ENCODE measurements at regions not wholly inside any gene's neighbourhood (a gene's known extent, or its start where the extent isn't known, plus 50 kb on each side); places are given as distances from the start of the nearest gene placed in this dataset.

GRCh38 chr10:83289948-83290347 lies 849.4 kb upstream of the GHITM start:
- no peaks in the 10 kb centered on the region for H3K9me2 ChIP-seq (ENCODE audit: insufficient read depth)
- H3K27ac ChIP-seq, result no peak overlapping the region
- no peaks in the 10 kb centered on the region for H3K4me1 ChIP-seq (replicated peaks; ENCODE audit: insufficient read depth)
- H3K36me3 ChIP-seq (ENCODE audit: low read depth), result no peaks in the 10 kb centered on the region
- no peak overlapping the region for H3K4me2 ChIP-seq
- no peak overlapping the region for H3K4me3 ChIP-seq
- ChIA-PET CTCF (no interaction called here), POLR2A (ENCODE audit: unreplicated experiment) (no interaction called here)
- no peaks in the 10 kb centered on the region for H4K20me1 ChIP-seq (ENCODE audit: insufficient read depth)
- DNase-seq, result no peak
- no TSS peak for BruUV-seq (replicated peaks)
- no peak for TF ChIP-seq EZH2 (IDR thresholded peaks at IDR 0.05; ENCODE audit: low read depth)
- no peak for TF ChIP-seq CTCF (conservative IDR thresholded peaks at IDR 0.05)
- no peaks in the 10 kb centered on the region for H3K27me3 ChIP-seq (ENCODE audit: insufficient read depth, low read depth)
- intact Hi-C loops (cut with micrococcal nuclease; ENCODE audit: unreplicated experiment), result no loop called here
- no peaks in the 10 kb centered on the region for H3K79me2 ChIP-seq (ENCODE audit: low read depth)
- H3F3A ChIP-seq (ENCODE audit: insufficient read depth, low read depth), result no peaks in the 10 kb centered on the region
- no peaks in the 10 kb centered on the region for H3K9me3 ChIP-seq (ENCODE audit: insufficient read depth, low read depth)
- no peak overlapping the region for H2AFZ ChIP-seq

GRCh38 chr10:83301732-83302131 lies 837.6 kb upstream of the GHITM start:
- no peaks in the 10 kb centered on the region for H3K79me2 ChIP-seq (ENCODE audit: low read depth)
- no peaks in the 10 kb centered on the region for H3K4me1 ChIP-seq (replicated peaks; ENCODE audit: insufficient read depth)
- TF ChIP-seq CTCF (conservative IDR thresholded peaks at IDR 0.05), result no peak
- TF ChIP-seq EZH2 (IDR thresholded peaks at IDR 0.05; ENCODE audit: low read depth), result no peak
- DNase-seq, result no peak
- ChIA-PET POLR2A (ENCODE audit: unreplicated experiment) (no interaction called here), CTCF (no interaction called here)
- H3K9me3 ChIP-seq (ENCODE audit: insufficient read depth, low read depth), result no peaks in the 10 kb centered on the region
- H4K20me1 ChIP-seq (ENCODE audit: insufficient read depth), result no peaks in the 10 kb centered on the region
- no peaks in the 10 kb centered on the region for H3K27me3 ChIP-seq (ENCODE audit: insufficient read depth, low read depth)
- H2AFZ ChIP-seq, result no peak overlapping the region
- no TSS peak for BruUV-seq (replicated peaks)
- no peak overlapping the region for H3K4me3 ChIP-seq
- intact Hi-C loops (cut with micrococcal nuclease; ENCODE audit: unreplicated experiment), result no loop called here
- no peak overlapping the region for H3K4me2 ChIP-seq
- no peaks in the 10 kb centered on the region for H3F3A ChIP-seq (ENCODE audit: insufficient read depth, low read depth)
- H3K27ac ChIP-seq, result no peak overlapping the region
- H3K9me2 ChIP-seq (ENCODE audit: insufficient read depth), result no peaks in the 10 kb centered on the region; the same call in 1 of the 2 replicates
- no peaks in the 10 kb centered on the region for H3K36me3 ChIP-seq (ENCODE audit: low read depth)

- H3K4me2 ChIP-seq, result no peak overlapping the region
- BruUV-seq (replicated peaks), result no TSS peak
- no peaks in the 10 kb centered on the region for H3K9me3 ChIP-seq (ENCODE audit: insufficient read depth, low read depth)
- no peaks in the 10 kb centered on the region for H3F3A ChIP-seq (ENCODE audit: insufficient read depth, low read depth)
- no peaks in the 10 kb centered on the region for H3K36me3 ChIP-seq (ENCODE audit: low read depth)
- no peaks in the 10 kb centered on the region for H3K27me3 ChIP-seq (ENCODE audit: insufficient read depth, low read depth)
- H2AFZ ChIP-seq, result no peak overlapping the region
- no peaks in the 10 kb centered on the region; the same call in 1 of the 2 replicates for H3K9me2 ChIP-seq (ENCODE audit: insufficient read depth)
- no peak overlapping the region for H3K4me3 ChIP-seq
- TF ChIP-seq CTCF (conservative IDR thresholded peaks at IDR 0.05) (no peak), EZH2 (IDR thresholded peaks at IDR 0.05; ENCODE audit: low read depth) (no peak)
- H3K27ac ChIP-seq, result no peak overlapping the region
- no peak for DNase-seq
- intact Hi-C loops (cut with micrococcal nuclease; ENCODE audit: unreplicated experiment), result no loop called here
- POLR2A ChIA-PET (ENCODE audit: unreplicated experiment), result no interaction called here
- no peaks in the 10 kb centered on the region for H4K20me1 ChIP-seq (ENCODE audit: insufficient read depth)
- H3K79me2 ChIP-seq (ENCODE audit: low read depth), result no peaks in the 10 kb centered on the region
- no peaks in the 10 kb centered on the region for H3K4me1 ChIP-seq (replicated peaks; ENCODE audit: insufficient read depth)
- CTCF ChIA-PET, result no interaction called here
Observed at GRCh38 chr10:83302623-83303022, 836.7 kb upstream of the GHITM start.
